ENCODE measurements at regions not wholly inside any gene's neighbourhood (a gene's known extent, or its start where the extent isn't known, plus 50 kb on each side); places are given as distances from the start of the nearest gene placed in this dataset.

- Histone ChIP-seq H3K27ac (ENCODE audit: low read depth, low read length) (no peak overlapping the region), H3K9ac (ENCODE audit: extremely low read depth, low read length, poor library complexity, severe bottlenecking) (no peak overlapping the region), H3K4me1 (ENCODE audit: control insufficient read depth, insufficient read depth, low read length) (no peaks in the 10 kb centered on the region), H3K4me3 (ENCODE audit: low read length) (no peak overlapping the region), H3K9me3 (ENCODE audit: control insufficient read depth, low read length) (no peaks in the 10 kb centered on the region), H3K36me3 (ENCODE audit: control insufficient read depth, insufficient read depth, low read length) (no peaks in the 10 kb centered on the region), H3K27me3 (ENCODE audit: control insufficient read depth, insufficient read depth, low read length, poor library complexity, severe bottlenecking) (peaks cover 46% of the 10 kb centered on the region)
- peaks cover 33% of the 10 kb centered on the region for H3K27me3 Mint-ChIP-seq (ENCODE audit: insufficient read depth)
- peaks cover 6% of the 10 kb centered on the region for H3K9me3 Mint-ChIP-seq
- DNase-seq, result no peak
- no peaks in the 10 kb centered on the region for H3K4me1 Mint-ChIP-seq
- no peak overlapping the region for H3K4me3 Mint-ChIP-seq
- TF ChIP-seq CTCF (conservative IDR thresholded peaks at IDR 0.05), result no peak
- no peak overlapping the region for H3K27ac Mint-ChIP-seq
- 90 to 93% methylated on average over 8 of the region's 8 CpGs for WGBS, 2 experiments (ENCODE audit: insufficient coverage in 1 of 2, insufficient read length in 1 of 2)
- no peaks in the 10 kb centered on the region for H3K36me3 Mint-ChIP-seq (ENCODE audit: low read depth)
These were observed 283.3 kb upstream of the FOXF1 start for GRCh38 chr16:86227041-86227440.

GRCh38 chr16:86227801-86228200, 282.5 kb upstream of the FOXF1 start:
- Mint-ChIP-seq H3K4me3 (no peak overlapping the region), H3K27ac (no peak overlapping the region), H3K36me3 (ENCODE audit: low read depth) (no peaks in the 10 kb centered on the region), H3K27me3 (ENCODE audit: insufficient read depth) (peaks cover 32% of the 10 kb centered on the region), H3K9me3 (peaks cover 8% of the 10 kb centered on the region), H3K4me1 (no peaks in the 10 kb centered on the region)
- H3K36me3 ChIP-seq (ENCODE audit: control insufficient read depth, insufficient read depth, low read length), result no peaks in the 10 kb centered on the region
- no peak overlapping the region for H3K9ac ChIP-seq (ENCODE audit: extremely low read depth, low read length, poor library complexity, severe bottlenecking)
- no peak overlapping the region for H3K4me3 ChIP-seq (ENCODE audit: low read length)
- H3K27me3 ChIP-seq (ENCODE audit: control insufficient read depth, insufficient read depth, low read length, poor library complexity, severe bottlenecking), result peaks cover 38% of the 10 kb centered on the region
- 80 to 85% methylated on average over 5 to 12 of the region's 12 CpGs for WGBS, 2 experiments (ENCODE audit: insufficient coverage in 1 of 2, insufficient read length in 1 of 2)
- no peaks in the 10 kb centered on the region for H3K4me1 ChIP-seq (ENCODE audit: control insufficient read depth, insufficient read depth, low read length)
- H3K27ac ChIP-seq (ENCODE audit: low read depth, low read length), result no peak overlapping the region
- DNase-seq, result no peak
- TF ChIP-seq CTCF (conservative IDR thresholded peaks at IDR 0.05), result no peak
- no peaks in the 10 kb centered on the region for H3K9me3 ChIP-seq (ENCODE audit: control insufficient read depth, low read length)

GRCh38 chr16:86228713-86229112, 281.6 kb upstream of the FOXF1 start:
- H3K36me3 ChIP-seq (ENCODE audit: control insufficient read depth, insufficient read depth, low read length), result no peaks in the 10 kb centered on the region
- no peak overlapping the region for H3K27ac ChIP-seq (ENCODE audit: low read depth, low read length)
- H3K36me3 Mint-ChIP-seq (ENCODE audit: low read depth), result no peaks in the 10 kb centered on the region
- peaks cover 29% of the 10 kb centered on the region for H3K27me3 ChIP-seq (ENCODE audit: control insufficient read depth, insufficient read depth, low read length, poor library complexity, severe bottlenecking)
- WGBS, 2 experiments (ENCODE audit: insufficient coverage in 1 of 2, insufficient read length in 1 of 2), result 67 to 80% methylated on average over 1 to 2 of the region's 4 CpGs
- H3K9me3 ChIP-seq (ENCODE audit: control insufficient read depth, low read length), result no peaks in the 10 kb centered on the region
- no peak overlapping the region for H3K4me3 ChIP-seq (ENCODE audit: low read length)
- peaks cover 26% of the 10 kb centered on the region for H3K27me3 Mint-ChIP-seq (ENCODE audit: insufficient read depth)
- no peak overlapping the region for H3K9ac ChIP-seq (ENCODE audit: extremely low read depth, low read length, poor library complexity, severe bottlenecking)
- H3K4me1 Mint-ChIP-seq, result no peaks in the 10 kb centered on the region
- H3K4me1 ChIP-seq (ENCODE audit: control insufficient read depth, insufficient read depth, low read length), result no peaks in the 10 kb centered on the region
- H3K27ac Mint-ChIP-seq, result no peak overlapping the region
- no peak for TF ChIP-seq CTCF (conservative IDR thresholded peaks at IDR 0.05)
- H3K9me3 Mint-ChIP-seq, result peaks cover 13% of the 10 kb centered on the region
- H3K4me3 Mint-ChIP-seq, result no peak overlapping the region
- DNase-seq, result no peak

Measured in endodermal cell (in vitro differentiated cells).